ENCODE measurements at regions not wholly inside any gene's neighbourhood (a gene's known extent, or its start where the extent isn't known, plus 50 kb on each side); places are given as distances from the start of the nearest gene placed in this dataset.

- no peak for ATAC-seq (ENCODE audit: low read depth)
- no peaks in the 10 kb centered on the region for H3K27me3 ChIP-seq (ENCODE audit: insufficient read depth, poor library complexity, severe bottlenecking)
Observed at GRCh38 chr10:123942114-123942861, 50.7 kb upstream of the CPXM2 start.

More at GRCh38 chr10:123942114-123942861, 50.7 kb upstream of the CPXM2 start:
- H3K4me1 ChIP-seq (ENCODE audit: insufficient read depth, poor library complexity, severe bottlenecking) = no peaks in the 10 kb centered on the region
- no peak overlapping the region for H3K4me3 ChIP-seq (ENCODE audit: severe bottlenecking)
- H3K36me3 ChIP-seq (ENCODE audit: low read depth) = no peaks in the 10 kb centered on the region
- no peak for TF ChIP-seq CTCF (IDR thresholded peaks at IDR 0.05; ENCODE audit: poor library complexity, severe bottlenecking)
- DNase-seq (ENCODE audit: low spot score) = no peak
- H3K9me3 ChIP-seq (ENCODE audit: severe bottlenecking) = no peaks in the 10 kb centered on the region
- H3K27ac ChIP-seq (ENCODE audit: poor library complexity, severe bottlenecking) = no peak overlapping the region
